ENCODE measurements at regions not wholly inside any gene's neighbourhood (a gene's known extent, or its start where the extent isn't known, plus 50 kb on each side); places are given as distances from the start of the nearest gene placed in this dataset.

- Histone ChIP-seq H3K4me1 (ENCODE audit: control insufficient read depth, insufficient read depth, low read length) (peaks cover 5% of the 10 kb centered on the region), H3K9ac (ENCODE audit: low read length) (no peak overlapping the region), H3K9me3 (ENCODE audit: control insufficient read depth, insufficient read depth, low read depth, low read length) (peaks cover 4% of the 10 kb centered on the region), H3K36me3 (ENCODE audit: control insufficient read depth, insufficient read depth, low read length) (no peaks in the 10 kb centered on the region), H3K27me3 (ENCODE audit: control insufficient read depth, insufficient read depth, low read length) (peaks cover 7% of the 10 kb centered on the region), H3K4me3 (ENCODE audit: low read depth, low read length) (no peak overlapping the region), H3K27ac (ENCODE audit: low read depth, low read length) (no peak overlapping the region)
These were observed 135.0 kb upstream of the NECTIN1 start for GRCh38 chr11:119863851-119864601.

- no peak overlapping the region for H3K4me3 ChIP-seq (ENCODE audit: low read depth, low read length)
- H3K27ac ChIP-seq (ENCODE audit: low read depth, low read length), result no peak overlapping the region
- H3K9me3 ChIP-seq (ENCODE audit: control insufficient read depth, insufficient read depth, low read depth, low read length), result peaks cover 4% of the 10 kb centered on the region
- H3K9ac ChIP-seq (ENCODE audit: low read length), result no peak overlapping the region
- peaks cover 13% of the 10 kb centered on the region for H3K27me3 ChIP-seq (ENCODE audit: control insufficient read depth, insufficient read depth, low read length)
- no peaks in the 10 kb centered on the region for H3K36me3 ChIP-seq (ENCODE audit: control insufficient read depth, insufficient read depth, low read length)
- peaks cover 5% of the 10 kb centered on the region for H3K4me1 ChIP-seq (ENCODE audit: control insufficient read depth, insufficient read depth, low read length)
These were observed 134.2 kb upstream of the NECTIN1 start for GRCh38 chr11:119863236-119863635.

GRCh38 chr11:119861160-119861559, 132.2 kb upstream of the NECTIN1 start:
- H3K9ac ChIP-seq (ENCODE audit: low read length), result no peak overlapping the region
- H3K27me3 ChIP-seq (ENCODE audit: control insufficient read depth, insufficient read depth, low read length), result peaks cover 16% of the 10 kb centered on the region
- H3K4me3 ChIP-seq (ENCODE audit: low read depth, low read length), result no peak overlapping the region
- no peak overlapping the region for H3K27ac ChIP-seq (ENCODE audit: low read depth, low read length)
- H3K9me3 ChIP-seq (ENCODE audit: control insufficient read depth, insufficient read depth, low read depth, low read length), result peaks cover 4% of the 10 kb centered on the region
- H3K36me3 ChIP-seq (ENCODE audit: control insufficient read depth, insufficient read depth, low read length), result no peaks in the 10 kb centered on the region
- peaks cover 2% of the 10 kb centered on the region; the same call in 1 of the 2 replicates for H3K4me1 ChIP-seq (ENCODE audit: control insufficient read depth, insufficient read depth, low read length)

- no peaks in the 10 kb centered on the region for H3K36me3 ChIP-seq (ENCODE audit: control insufficient read depth, insufficient read depth, low read length)
- H3K4me1 ChIP-seq (ENCODE audit: control insufficient read depth, insufficient read depth, low read length), result peaks cover 2% of the 10 kb centered on the region; the same call in 1 of the 2 replicates
- H3K27ac ChIP-seq (ENCODE audit: low read depth, low read length), result no peak overlapping the region
- H3K4me3 ChIP-seq (ENCODE audit: low read depth, low read length), result no peak overlapping the region
- peaks cover 4% of the 10 kb centered on the region for H3K9me3 ChIP-seq (ENCODE audit: control insufficient read depth, insufficient read depth, low read depth, low read length)
- H3K9ac ChIP-seq (ENCODE audit: low read length), result no peak overlapping the region
- peaks cover 16% of the 10 kb centered on the region for H3K27me3 ChIP-seq (ENCODE audit: control insufficient read depth, insufficient read depth, low read length)
These were observed 131.6 kb upstream of the NECTIN1 start for GRCh38 chr11:119860561-119861094.

GRCh38 chr11:119859684-119860083, 130.7 kb upstream of the NECTIN1 start:
- Histone ChIP-seq H3K27ac (ENCODE audit: low read depth, low read length) (no peak overlapping the region), H3K27me3 (ENCODE audit: control insufficient read depth, insufficient read depth, low read length) (peaks cover 16% of the 10 kb centered on the region), H3K36me3 (ENCODE audit: control insufficient read depth, insufficient read depth, low read length) (no peaks in the 10 kb centered on the region), H3K9me3 (ENCODE audit: control insufficient read depth, insufficient read depth, low read depth, low read length) (peaks cover 4% of the 10 kb centered on the region), H3K4me1 (ENCODE audit: control insufficient read depth, insufficient read depth, low read length) (peaks cover 2% of the 10 kb centered on the region; the same call in 1 of the 2 replicates), H3K4me3 (ENCODE audit: low read depth, low read length) (no peak overlapping the region), H3K9ac (ENCODE audit: low read length) (no peak overlapping the region)

GRCh38 chr11:119858288-119858687, 129.3 kb upstream of the NECTIN1 start:
- peaks cover 16% of the 10 kb centered on the region for H3K27me3 ChIP-seq (ENCODE audit: control insufficient read depth, insufficient read depth, low read length)

GRCh38 chr11:119856681-119857485, 127.9 kb upstream of the NECTIN1 start:
- no peak overlapping the region for H3K4me3 ChIP-seq (ENCODE audit: low read depth, low read length)
- H3K27me3 ChIP-seq (ENCODE audit: control insufficient read depth, insufficient read depth, low read length), result peaks cover 16% of the 10 kb centered on the region
- H3K27ac ChIP-seq (ENCODE audit: low read depth, low read length), result no peak overlapping the region
- H3K9ac ChIP-seq (ENCODE audit: low read length), result no peak overlapping the region
- H3K36me3 ChIP-seq (ENCODE audit: control insufficient read depth, insufficient read depth, low read length), result no peaks in the 10 kb centered on the region
- H3K4me1 ChIP-seq (ENCODE audit: control insufficient read depth, insufficient read depth, low read length), result peaks cover 7% of the 10 kb centered on the region; the same call in 1 of the 2 replicates
- H3K9me3 ChIP-seq (ENCODE audit: control insufficient read depth, insufficient read depth, low read depth, low read length), result no peaks in the 10 kb centered on the region

More at GRCh38 chr11:119858288-119858687, 129.3 kb upstream of the NECTIN1 start:
- H3K4me3 ChIP-seq (ENCODE audit: low read depth, low read length), result no peak overlapping the region
- no peak overlapping the region for H3K27ac ChIP-seq (ENCODE audit: low read depth, low read length)
- H3K36me3 ChIP-seq (ENCODE audit: control insufficient read depth, insufficient read depth, low read length), result no peaks in the 10 kb centered on the region
- H3K9ac ChIP-seq (ENCODE audit: low read length), result no peak overlapping the region
- H3K9me3 ChIP-seq (ENCODE audit: control insufficient read depth, insufficient read depth, low read depth, low read length), result peaks cover 4% of the 10 kb centered on the region
- H3K4me1 ChIP-seq (ENCODE audit: control insufficient read depth, insufficient read depth, low read length), result peaks cover 2% of the 10 kb centered on the region; the same call in 1 of the 2 replicates

- peaks cover 11% of the 10 kb centered on the region for H3K27me3 ChIP-seq (ENCODE audit: control insufficient read depth, insufficient read depth, low read length)
- H3K4me3 ChIP-seq (ENCODE audit: low read depth, low read length), result no peak overlapping the region
- H3K4me1 ChIP-seq (ENCODE audit: control insufficient read depth, insufficient read depth, low read length), result peaks cover 7% of the 10 kb centered on the region; the same call in 1 of the 2 replicates
- no peaks in the 10 kb centered on the region; the same call in 1 of the 2 replicates for H3K9me3 ChIP-seq (ENCODE audit: control insufficient read depth, insufficient read depth, low read depth, low read length)
- no peak overlapping the region for H3K27ac ChIP-seq (ENCODE audit: low read depth, low read length)
- no peaks in the 10 kb centered on the region for H3K36me3 ChIP-seq (ENCODE audit: control insufficient read depth, insufficient read depth, low read length)
- H3K9ac ChIP-seq (ENCODE audit: low read length), result no peak overlapping the region
These were observed 126.1 kb upstream of the NECTIN1 start for GRCh38 chr11:119855066-119855465.

DNA sequence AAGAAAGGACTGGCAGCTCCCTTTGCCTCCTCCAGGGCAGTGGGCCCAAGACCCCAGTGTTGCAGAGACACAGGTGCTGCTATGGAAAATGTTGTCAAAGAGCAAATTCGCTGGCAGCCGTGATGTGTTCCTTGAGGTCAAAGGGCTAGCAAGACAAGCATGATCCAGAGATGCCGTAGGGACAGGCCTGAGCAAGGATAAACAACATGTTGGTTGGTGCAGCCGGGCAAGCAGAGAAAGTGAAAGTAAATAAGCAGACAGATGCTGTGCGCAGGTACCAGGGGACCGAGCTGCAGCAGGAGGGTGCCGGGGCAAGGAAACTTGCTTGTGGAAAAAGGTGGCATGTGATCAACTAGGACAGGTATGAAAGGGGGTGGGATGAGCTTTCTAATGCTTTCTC, 125.5 kb upstream of the NECTIN1 start:
- Histone ChIP-seq H3K27me3 (ENCODE audit: control insufficient read depth, insufficient read depth, low read length) (peaks cover 11% of the 10 kb centered on the region), H3K4me3 (ENCODE audit: low read depth, low read length) (no peak overlapping the region), H3K36me3 (ENCODE audit: control insufficient read depth, insufficient read depth, low read length) (no peaks in the 10 kb centered on the region), H3K4me1 (ENCODE audit: control insufficient read depth, insufficient read depth, low read length) (peaks cover 7% of the 10 kb centered on the region; the same call in 1 of the 2 replicates), H3K9ac (ENCODE audit: low read length) (no peak overlapping the region), H3K27ac (ENCODE audit: low read depth, low read length) (no peak overlapping the region), H3K9me3 (ENCODE audit: control insufficient read depth, insufficient read depth, low read depth, low read length) (no peaks in the 10 kb centered on the region; the same call in 1 of the 2 replicates)

GRCh38 chr11:119853581-119854360, 124.8 kb upstream of the NECTIN1 start:
- Histone ChIP-seq H3K9ac (ENCODE audit: low read length) (no peak overlapping the region), H3K36me3 (ENCODE audit: control insufficient read depth, insufficient read depth, low read length) (no peaks in the 10 kb centered on the region), H3K4me1 (ENCODE audit: control insufficient read depth, insufficient read depth, low read length) (peaks cover 7% of the 10 kb centered on the region; the same call in 1 of the 2 replicates), H3K27me3 (ENCODE audit: control insufficient read depth, insufficient read depth, low read length) (peaks cover 8% of the 10 kb centered on the region), H3K27ac (ENCODE audit: low read depth, low read length) (no peak overlapping the region), H3K9me3 (ENCODE audit: control insufficient read depth, insufficient read depth, low read depth, low read length) (no peaks in the 10 kb centered on the region; the same call in 1 of the 2 replicates), H3K4me3 (ENCODE audit: low read depth, low read length) (no peak overlapping the region)

All from HUES6 (cell line).